ENCODE measurements at regions not wholly inside any gene's neighbourhood (a gene's known extent, or its start where the extent isn't known, plus 50 kb on each side); places are given as distances from the start of the nearest gene placed in this dataset.
"Not testable (repeated sequence)": the region's sequence is repeated elsewhere in the genome, so short reads cannot be mapped to it uniquely, and the experiment has no call there.

GRCh38 chr4:187396106-187396505 lies 599.5 kb upstream of the ZFP42 start:
- Histone ChIP-seq H3K18ac (ENCODE audit: insufficient read length, low read depth, low read length) (no peak overlapping the region), H2BK120ac (ENCODE audit: low read depth, low read length, poor library complexity, severe bottlenecking) (no peak overlapping the region), H3K27me3 (ENCODE audit: insufficient read depth, low read length) (no peaks in the 10 kb centered on the region), H3K4me1 (ENCODE audit: insufficient read depth, low read length) (no peaks in the 10 kb centered on the region), H2AK5ac (ENCODE audit: insufficient read length, low read length) (no peak overlapping the region), H3K9me3 (ENCODE audit: control insufficient read depth, low read depth, low read length) (no peaks in the 10 kb centered on the region), H2BK12ac (ENCODE audit: insufficient read length, low read depth, low read length) (no peak overlapping the region), H4K8ac (replicated peaks; ENCODE audit: insufficient read length, low read depth, low read length) (no peak overlapping the region), H2BK5ac (ENCODE audit: insufficient read length, low read length) (no peak overlapping the region), H4K20me1 (ENCODE audit: control insufficient read depth, insufficient read depth, insufficient read length) (no peaks in the 10 kb centered on the region), H3K4me2 (ENCODE audit: insufficient read depth, insufficient read length, low read length) (no peak overlapping the region), H4K91ac (ENCODE audit: insufficient read length, low read depth, low read length) (no peak overlapping the region), H2BK15ac (ENCODE audit: low read depth, low read length) (no peak overlapping the region), H3K79me2 (ENCODE audit: insufficient read depth, low read length) (no peaks in the 10 kb centered on the region), H3K4ac (ENCODE audit: low read depth, low read length) (no peak overlapping the region), H3K23ac (ENCODE audit: insufficient read length, low read depth, low read length) (no peak overlapping the region), H2BK20ac (ENCODE audit: low read depth, low read length, poor library complexity, severe bottlenecking) (no peak overlapping the region), H3K79me1 (ENCODE audit: insufficient read depth, low read depth, low read length, poor library complexity, severe bottlenecking) (no peaks in the 10 kb centered on the region), H3T11ph (ENCODE audit: low read length) (no peak overlapping the region), H3K56ac (ENCODE audit: insufficient read length, low read depth, low read length) (no peak overlapping the region), H3K23me2 (ENCODE audit: insufficient read length, low read depth, low read length, poor library complexity, severe bottlenecking) (no peaks in the 10 kb centered on the region), H4K5ac (ENCODE audit: insufficient read length, low read depth, low read length) (no peak overlapping the region), H3K14ac (ENCODE audit: insufficient read depth, low read length) (no peak overlapping the region), H2AFZ (ENCODE audit: low read length) (no peak overlapping the region), H3K9ac (ENCODE audit: extremely low read depth, insufficient read length, low read length) (no peak overlapping the region), H3K27ac (ENCODE audit: insufficient read length, low read depth, low read length) (no peak overlapping the region)
- H3K4me1 Mint-ChIP-seq, result 0 out of 4 replicates have a peak, but pooled peaks cover 0 to 2% of the 10 kb centered on the region in 2 experiments
- H3K27me3 Mint-ChIP-seq (ENCODE audit: low read depth), result no peaks in the 10 kb centered on the region
- no peak overlapping the region for H3K4me3 Mint-ChIP-seq
- H3K36me3 Mint-ChIP-seq (ENCODE audit: insufficient read depth in 1 of 3, low read depth in 3 of 3), result no peaks in the 10 kb centered on the region
- no peak for TF ChIP-seq CTCF (conservative IDR thresholded peaks at IDR 0.05)
- no peak overlapping the region for H3K27ac Mint-ChIP-seq
- WGBS (ENCODE audit: extremely low coverage, insufficient read length, low lambda C conversion rate), result no CpG with 5 or more reads among the region's 6 CpGs
- H3K9me3 Mint-ChIP-seq, result no peaks in the 10 kb centered on the region; a peak in 1 of 5 replicates
- no peak for DNase-seq

- WGBS (ENCODE audit: extremely low coverage, insufficient read length, low lambda C conversion rate), result no CpG with 5 or more reads among the region's 10 CpGs
These were observed 587.1 kb upstream of the ZFP42 start for GRCh38 chr4:187408447-187408846.

More at GRCh38 chr4:187408447-187408846, 587.1 kb upstream of the ZFP42 start:
- not testable (repeated sequence) for H3K9me3 ChIP-seq (ENCODE audit: control insufficient read depth, low read depth, low read length); H2BK5ac ChIP-seq (ENCODE audit: insufficient read length, low read length); H3K23me2 ChIP-seq (ENCODE audit: insufficient read length, low read depth, low read length, poor library complexity, severe bottlenecking); H4K20me1 ChIP-seq (ENCODE audit: control insufficient read depth, insufficient read depth, insufficient read length); H4K5ac ChIP-seq (ENCODE audit: insufficient read length, low read depth, low read length); H2BK15ac ChIP-seq (ENCODE audit: low read depth, low read length); H3T11ph ChIP-seq (ENCODE audit: low read length); H3K27me3 Mint-ChIP-seq (ENCODE audit: low read depth); H3K4me3 Mint-ChIP-seq; H3K4me1 Mint-ChIP-seq; H2AK5ac ChIP-seq (ENCODE audit: insufficient read length, low read length); H3K18ac ChIP-seq (ENCODE audit: insufficient read length, low read depth, low read length); H4K8ac ChIP-seq (replicated peaks; ENCODE audit: insufficient read length, low read depth, low read length); H3K56ac ChIP-seq (ENCODE audit: insufficient read length, low read depth, low read length); H2BK20ac ChIP-seq (ENCODE audit: low read depth, low read length, poor library complexity, severe bottlenecking); H2BK120ac ChIP-seq (ENCODE audit: low read depth, low read length, poor library complexity, severe bottlenecking); H2AFZ ChIP-seq (ENCODE audit: low read length); H3K27ac ChIP-seq (ENCODE audit: insufficient read length, low read depth, low read length); H3K9ac ChIP-seq (ENCODE audit: extremely low read depth, insufficient read length, low read length); H3K23ac ChIP-seq (ENCODE audit: insufficient read length, low read depth, low read length); H3K27ac Mint-ChIP-seq; DNase-seq; H3K4me2 ChIP-seq (ENCODE audit: insufficient read depth, insufficient read length, low read length); H3K36me3 Mint-ChIP-seq (ENCODE audit: insufficient read depth in 1 of 3, low read depth in 3 of 3); H3K79me1 ChIP-seq (ENCODE audit: insufficient read depth, low read depth, low read length, poor library complexity, severe bottlenecking); H3K14ac ChIP-seq (ENCODE audit: insufficient read depth, low read length); H2BK12ac ChIP-seq (ENCODE audit: insufficient read length, low read depth, low read length); H3K79me2 ChIP-seq (ENCODE audit: insufficient read depth, low read length); H3K4me1 ChIP-seq (ENCODE audit: insufficient read depth, low read length); H3K27me3 ChIP-seq (ENCODE audit: insufficient read depth, low read length); H3K4ac ChIP-seq (ENCODE audit: low read depth, low read length); H4K91ac ChIP-seq (ENCODE audit: insufficient read length, low read depth, low read length)
- peaks cover 8 to 15% of the 10 kb centered on the region in 2 experiments; a peak in 4 of 5 replicates for H3K9me3 Mint-ChIP-seq
